OCI-LY7 (cell line): ENCODE measurements at regions not wholly inside any gene's neighbourhood (a gene's known extent, or its start where the extent isn't known, plus 50 kb on each side); places are given as distances from the start of the nearest gene placed in this dataset.

Experiments used
- BruUV-seq: library from RNA; stranded (reverse); fragments of 400-500 nt; replicated peaks from 2 replicates; lab custom pipeline; 2021; lab: Mats Ljungman, UMichigan
- CTCF ChIA-PET: fragments of 300-600 bp; sonication (Branson Sonifier 250); formaldehyde crosslinking; loops from one replicate; lab custom pipeline; 2022; ENCODE audit warnings: antibody characterized with exemption; ENCODE audit not compliant: unreplicated experiment; lab: Charles Lee
- POLR2A ChIA-PET: fragments of 300-600 bp; sonication (Branson Sonifier 250); formaldehyde crosslinking; loops from one replicate; lab custom pipeline; 2022; ENCODE audit warnings: antibody characterized with exemption; lab: Charles Lee
- DNase-seq: peaks from one replicate; pipeline ENCODE4 v3.0.0-alpha.2; 2015; ENCODE audit warnings: low spot score
- H2AFZ ChIP-seq: fragments of 200-600 bp; sonication (generic), shearing (Covaris generic); 2 replicates; pipeline ENCODE4 v1.6.1; 2014; ENCODE audit warnings: mild to moderate bottlenecking, antibody characterized with exemption, low read length, moderate library complexity
- H3K27ac ChIP-seq: fragments of 200-600 bp; sonication (generic); 2 replicates; pipeline ENCODE4 v1.5.1; 2014; ENCODE audit warnings: mixed run types, low read depth, mild to moderate bottlenecking, moderate library complexity, low read length, inconsistent platforms; ENCODE audit not compliant: poor library complexity, severe bottlenecking
- H3K36me3 ChIP-seq: fragments of 200-600 bp; sonication (generic); 2 replicates; pipeline ENCODE4 v1.6.1; 2014; ENCODE audit warnings: mild to moderate bottlenecking, antibody characterized with exemption, low read length, moderate library complexity, mixed read lengths; ENCODE audit not compliant: insufficient read depth
- H3K4me1 ChIP-seq: fragments of 200-600 bp; sonication (generic); 2 replicates; pipeline ENCODE4 v1.5.1; 2014; ENCODE audit warnings: mild to moderate bottlenecking, low read length; ENCODE audit not compliant: insufficient read depth, poor library complexity, severe bottlenecking
- H3K4me2 ChIP-seq: fragments of 200-600 bp; sonication (generic); 2 replicates; pipeline ENCODE4 v1.6.1; 2014; ENCODE audit warnings: mild to moderate bottlenecking, low read length
- H3K4me3 ChIP-seq: fragments of 200-600 bp; sonication (generic); 2 replicates; pipeline ENCODE4 v1.5.1; 2014; ENCODE audit warnings: mild to moderate bottlenecking, low read depth, low read length; ENCODE audit not compliant: poor library complexity, severe bottlenecking
- H3K79me2 ChIP-seq: fragments of 200-600 bp; sonication (generic); 2 replicates; pipeline ENCODE4 v1.6.1; 2016; ENCODE audit warnings: low read depth, mild to moderate bottlenecking, low read length, moderate library complexity, mixed read lengths; ENCODE audit not compliant: insufficient read depth
- H3K9me2 ChIP-seq: fragments of 200-600 bp; sonication (generic); 2 replicates; pipeline ENCODE4 v1.6.1; 2016; ENCODE audit warnings: mild to moderate bottlenecking, low read length, mixed read lengths; ENCODE audit not compliant: insufficient read depth
- H3K9me3 ChIP-seq: fragments of 200-600 bp; sonication (generic); 2 replicates; pipeline ENCODE4 v1.6.1; 2014; ENCODE audit warnings: mild to moderate bottlenecking, mixed run types, low read length, mixed read lengths
- H4K20me1 ChIP-seq: fragments of 200-600 bp; sonication (generic); 2 replicates; pipeline ENCODE4 v1.6.1; 2014; ENCODE audit warnings: mild to moderate bottlenecking, antibody characterized with exemption, low read length, moderate library complexity, mixed read lengths; ENCODE audit not compliant: insufficient read depth
- EZH2phosphoT487 ChIP-seq: fragments of 200-600 bp; sonication (generic); IDR thresholded peaks from 2 replicates; pipeline ENCODE4 v1.6.1; 2018; ENCODE audit warnings: low read depth, borderline replicate concordance, mild to moderate bottlenecking, mixed run types, antibody characterized with exemption, low read length, moderate library complexity, mixed read lengths
- intact Hi-C: fragments of 100-400 bp; cut with micrococcal nuclease; formaldehyde crosslinking; loops from one replicate; pipeline ENCODE4 v1.10.0; 2022; ENCODE audit not compliant: unreplicated experiment
- TF ChIP-seq, protein P1 (sequence below): fragments of 200-600 bp; sonication (generic); conservative IDR thresholded peaks from 2 replicates; pipeline ENCODE4 v1.5.1; 2014; ENCODE audit warnings: mild to moderate bottlenecking, antibody characterized with exemption, low read length, moderate library complexity, mixed read lengths

DNA sequence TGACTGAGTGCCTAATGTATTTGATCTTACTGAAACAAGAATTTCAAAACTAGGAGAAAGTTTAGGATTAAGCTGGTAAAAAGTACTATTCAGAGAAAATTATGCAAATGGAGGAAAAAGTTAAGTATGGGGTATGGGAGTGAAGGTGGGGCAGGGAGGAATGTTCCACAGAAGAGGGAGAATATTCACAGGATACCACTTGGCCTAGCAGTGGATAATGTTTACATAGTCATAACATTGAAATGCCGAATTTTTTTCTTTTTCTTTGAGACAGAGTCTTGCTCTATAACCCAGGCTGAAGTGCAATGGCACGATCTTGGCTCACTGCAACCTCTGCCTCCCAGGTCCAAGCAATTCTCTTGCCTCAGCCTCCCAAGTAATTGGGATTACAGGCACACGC, 61.2 kb upstream of the LMNB1 start:
- Histone ChIP-seq H3K4me1 (peaks cover 10% of the 10 kb centered on the region), H2AFZ (no peak overlapping the region), H3K27ac (no peak overlapping the region), H3K4me2 (no peak overlapping the region), H3K9me2 (no peaks in the 10 kb centered on the region), H3K36me3 (no peaks in the 10 kb centered on the region), H4K20me1 (no peaks in the 10 kb centered on the region), H3K4me3 (no peak overlapping the region), H3K79me2 (no peaks in the 10 kb centered on the region), H3K9me3 (no peaks in the 10 kb centered on the region)
- ChIA-PET CTCF (no interaction called here), POLR2A (interaction anchor here (0.6 kb wide), 2 partner anchors 58 to 233 kb away, joined by 3 read pairs; no protein-coding TSS in a partner anchor)
- intact Hi-C loops = no loop called here
- no TSS peak for BruUV-seq
- TF ChIP-seq, protein P1, sequence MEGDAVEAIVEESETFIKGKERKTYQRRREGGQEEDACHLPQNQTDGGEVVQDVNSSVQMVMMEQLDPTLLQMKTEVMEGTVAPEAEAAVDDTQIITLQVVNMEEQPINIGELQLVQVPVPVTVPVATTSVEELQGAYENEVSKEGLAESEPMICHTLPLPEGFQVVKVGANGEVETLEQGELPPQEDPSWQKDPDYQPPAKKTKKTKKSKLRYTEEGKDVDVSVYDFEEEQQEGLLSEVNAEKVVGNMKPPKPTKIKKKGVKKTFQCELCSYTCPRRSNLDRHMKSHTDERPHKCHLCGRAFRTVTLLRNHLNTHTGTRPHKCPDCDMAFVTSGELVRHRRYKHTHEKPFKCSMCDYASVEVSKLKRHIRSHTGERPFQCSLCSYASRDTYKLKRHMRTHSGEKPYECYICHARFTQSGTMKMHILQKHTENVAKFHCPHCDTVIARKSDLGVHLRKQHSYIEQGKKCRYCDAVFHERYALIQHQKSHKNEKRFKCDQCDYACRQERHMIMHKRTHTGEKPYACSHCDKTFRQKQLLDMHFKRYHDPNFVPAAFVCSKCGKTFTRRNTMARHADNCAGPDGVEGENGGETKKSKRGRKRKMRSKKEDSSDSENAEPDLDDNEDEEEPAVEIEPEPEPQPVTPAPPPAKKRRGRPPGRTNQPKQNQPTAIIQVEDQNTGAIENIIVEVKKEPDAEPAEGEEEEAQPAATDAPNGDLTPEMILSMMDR = no peak
- no peak for TF ChIP-seq EZH2phosphoT487
- no peak for DNase-seq

DNA sequence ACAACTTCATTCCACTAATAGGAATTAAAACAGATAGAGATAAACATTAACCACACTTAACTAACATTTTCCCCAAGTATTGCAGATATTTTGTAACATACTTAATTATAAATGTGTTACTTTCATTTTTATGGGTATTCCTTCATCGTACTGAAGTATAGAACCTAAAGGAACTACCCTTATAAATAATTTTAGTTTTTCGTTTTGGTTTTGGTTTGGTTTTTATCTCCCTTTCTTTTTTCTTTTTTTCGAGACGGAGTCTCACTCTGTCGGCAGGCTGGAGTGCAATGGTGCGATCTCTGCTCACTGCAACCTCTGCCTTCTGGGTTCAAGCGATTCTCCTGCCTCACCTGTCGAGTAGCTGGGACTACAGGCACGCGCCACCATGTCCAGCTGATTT, 60.1 kb upstream of the LMNB1 start:
- H3K79me2 ChIP-seq = no peaks in the 10 kb centered on the region
- no peak for TF ChIP-seq EZH2phosphoT487
- TF ChIP-seq, protein P1 = no peak
- intact Hi-C loops = no loop called here
- no peaks in the 10 kb centered on the region for H3K9me3 ChIP-seq
- DNase-seq = no peak
- no peaks in the 10 kb centered on the region for H3K9me2 ChIP-seq
- CTCF ChIA-PET = no interaction called here
- no peak overlapping the region for H3K4me3 ChIP-seq
- peaks cover 10% of the 10 kb centered on the region for H3K4me1 ChIP-seq
- H3K27ac ChIP-seq = no peak overlapping the region
- POLR2A ChIA-PET = no interaction called here
- no peaks in the 10 kb centered on the region for H4K20me1 ChIP-seq
- no peak overlapping the region for H2AFZ ChIP-seq
- BruUV-seq = no TSS peak
- no peaks in the 10 kb centered on the region for H3K36me3 ChIP-seq
- H3K4me2 ChIP-seq = no peak overlapping the region

DNA sequence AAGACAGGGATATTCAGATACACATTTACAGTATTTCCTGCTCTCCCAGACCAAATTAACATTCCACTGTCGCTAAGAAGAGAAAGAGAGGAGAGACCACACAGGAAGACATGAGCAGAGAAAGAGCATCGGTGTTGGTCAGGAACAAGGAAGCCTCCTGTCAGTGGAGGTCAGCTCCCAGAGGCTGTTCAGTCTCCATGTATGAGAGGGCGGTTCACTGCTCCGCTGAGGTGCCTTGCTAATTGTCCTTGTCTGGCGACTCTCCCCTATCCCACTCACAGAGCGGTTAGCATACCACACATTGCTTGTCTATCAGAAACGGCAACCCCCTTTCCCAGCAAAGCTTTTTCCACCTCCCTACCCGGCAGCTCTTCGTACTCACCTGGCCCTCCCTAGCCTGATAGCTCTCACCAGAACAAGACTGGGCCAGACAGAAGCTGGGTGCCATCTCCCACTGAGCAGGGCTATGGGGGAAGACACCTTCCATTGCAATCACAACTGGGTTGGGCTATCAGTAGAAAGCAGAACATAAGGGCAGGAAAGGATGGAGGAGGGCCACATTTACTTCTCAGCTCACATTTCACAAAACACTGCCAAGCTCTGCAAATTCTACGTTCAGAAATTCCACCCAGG, 58.6 kb upstream of the LMNB1 start:
- H3K9me2 ChIP-seq = no peaks in the 10 kb centered on the region
- no peak for TF ChIP-seq EZH2phosphoT487
- TF ChIP-seq, protein P1 = no peak
- no peaks in the 10 kb centered on the region for H3K36me3 ChIP-seq
- no peak overlapping the region for H3K27ac ChIP-seq
- no peak overlapping the region for H3K4me2 ChIP-seq
- BruUV-seq = no TSS peak
- no peak for DNase-seq
- no peaks in the 10 kb centered on the region for H4K20me1 ChIP-seq
- H3K4me3 ChIP-seq = no peak overlapping the region
- no peak overlapping the region for H2AFZ ChIP-seq
- no peaks in the 10 kb centered on the region for H3K9me3 ChIP-seq
- no peaks in the 10 kb centered on the region for H3K79me2 ChIP-seq
- peaks cover 1% of the 10 kb centered on the region for H3K4me1 ChIP-seq
- ChIA-PET POLR2A (interaction anchor here (0.6 to 0.7 kb wide), 3 partner anchors 10 to 376 kb away, joined by 3 to 4 read pairs (median 3); no protein-coding TSS in a partner anchor), CTCF (interaction anchor here (0.6 kb wide), 1 partner anchor 60 kb away, joined by 3 read pairs; no protein-coding TSS in a partner anchor)
- intact Hi-C loops = no loop called here
